Endothelial cell of umbilical vein (primary cell): ENCODE measurements at regions not wholly inside any gene's neighbourhood (a gene's known extent, or its start where the extent isn't known, plus 50 kb on each side); places are given as distances from the start of the nearest gene placed in this dataset.

Experiments used
- EZH2 ChIP-seq: IDR thresholded peaks from 2 replicates; pipeline ENCODE4 v1.6.1; 2012; ENCODE audit warnings: borderline replicate concordance, low read depth, mild to moderate bottlenecking, moderate library complexity, low read length, inconsistent platforms; ENCODE audit not compliant: severe bottlenecking
- FOS ChIP-seq: IDR thresholded peaks from 2 replicates; pipeline ENCODE4 v1.6.1; 2011; ENCODE audit warnings: mild to moderate bottlenecking, low read length, moderate library complexity, borderline replicate concordance; ENCODE audit not compliant: insufficient read depth
- POLR2A ChIP-seq: IDR thresholded peaks from 2 replicates; pipeline ENCODE4 v1.6.1; 2012; ENCODE audit warnings: low read depth, mild to moderate bottlenecking, control low read depth, low read length
- POLR2AphosphoS5 ChIP-seq: IDR thresholded peaks from 2 replicates; pipeline ENCODE4 v1.6.1; 2012; ENCODE audit warnings: low read depth, mild to moderate bottlenecking, control low read depth, low read length, moderate library complexity; ENCODE audit not compliant: insufficient read depth
- TF ChIP-seq, protein P1 (sequence below), 2 donors: IDR thresholded peaks; 1 replicate in 1 of 2; 2 replicates in 1 of 2; pipeline ENCODE4 v1.5.1; 2011; ENCODE audit warnings: low read length in 2 of 2, mild to moderate bottlenecking in 2 of 2, moderate library complexity in 2 of 2, control low read depth in 1 of 2, inconsistent platforms in 1 of 2, low read depth in 1 of 2; ENCODE audit not compliant: insufficient read depth in 1 of 2; ENCODE audit errors: extremely low read depth in 1 of 2

DNA sequence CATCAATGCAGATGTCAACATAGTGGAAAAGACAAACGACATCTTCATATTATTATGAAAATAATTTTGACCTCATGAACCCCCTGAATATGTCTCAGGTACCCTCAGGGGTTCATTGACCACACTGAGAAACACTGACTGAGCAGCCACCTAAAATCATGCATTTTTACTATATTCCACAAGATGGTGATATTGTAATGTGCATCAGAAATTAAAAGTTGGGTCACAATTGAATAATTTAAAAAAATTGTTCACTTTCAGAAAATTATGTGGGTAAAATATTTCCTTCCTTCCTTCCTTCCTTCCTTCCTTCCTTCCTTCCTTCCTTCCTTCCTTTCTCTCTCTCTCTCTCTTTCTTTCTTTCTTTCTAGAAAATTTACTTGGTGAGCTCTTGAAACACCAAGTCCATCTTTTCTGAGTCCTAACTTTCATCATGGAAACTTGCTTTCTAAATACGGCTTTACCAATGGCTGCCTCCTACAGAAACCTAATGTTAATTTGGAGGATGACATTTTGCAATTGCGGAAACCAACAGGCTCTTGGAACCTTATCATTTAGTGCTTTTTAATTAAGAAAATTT, 103.6 kb downstream of the RTL3 start:
- TF ChIP-seq POLR2AphosphoS5 (no peak), POLR2A (no peak), EZH2 (no peak), FOS (no peak)
- TF ChIP-seq, protein P1, sequence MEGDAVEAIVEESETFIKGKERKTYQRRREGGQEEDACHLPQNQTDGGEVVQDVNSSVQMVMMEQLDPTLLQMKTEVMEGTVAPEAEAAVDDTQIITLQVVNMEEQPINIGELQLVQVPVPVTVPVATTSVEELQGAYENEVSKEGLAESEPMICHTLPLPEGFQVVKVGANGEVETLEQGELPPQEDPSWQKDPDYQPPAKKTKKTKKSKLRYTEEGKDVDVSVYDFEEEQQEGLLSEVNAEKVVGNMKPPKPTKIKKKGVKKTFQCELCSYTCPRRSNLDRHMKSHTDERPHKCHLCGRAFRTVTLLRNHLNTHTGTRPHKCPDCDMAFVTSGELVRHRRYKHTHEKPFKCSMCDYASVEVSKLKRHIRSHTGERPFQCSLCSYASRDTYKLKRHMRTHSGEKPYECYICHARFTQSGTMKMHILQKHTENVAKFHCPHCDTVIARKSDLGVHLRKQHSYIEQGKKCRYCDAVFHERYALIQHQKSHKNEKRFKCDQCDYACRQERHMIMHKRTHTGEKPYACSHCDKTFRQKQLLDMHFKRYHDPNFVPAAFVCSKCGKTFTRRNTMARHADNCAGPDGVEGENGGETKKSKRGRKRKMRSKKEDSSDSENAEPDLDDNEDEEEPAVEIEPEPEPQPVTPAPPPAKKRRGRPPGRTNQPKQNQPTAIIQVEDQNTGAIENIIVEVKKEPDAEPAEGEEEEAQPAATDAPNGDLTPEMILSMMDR (IDR thresholded peaks at IDR 0.05; ENCODE audit: extremely low read depth in 1 of 2, insufficient read depth in 1 of 2, low read depth in 1 of 2, low read length in 2 of 2): no peak
